ENCODE measurements at regions not wholly inside any gene's neighbourhood (a gene's known extent, or its start where the extent isn't known, plus 50 kb on each side); places are given as distances from the start of the nearest gene placed in this dataset.

GRCh38 chr16:63703612-63704011 is 1418.3 kb downstream of the CDH11 start:
- H3K4me2 ChIP-seq (ENCODE audit: low read length) = no peak overlapping the region
- H3K9me2 ChIP-seq (ENCODE audit: insufficient read depth, low read length) = no peaks in the 10 kb centered on the region

GRCh38 chr16:63702981-63703590 is 1418.8 kb downstream of the CDH11 start:
- Histone ChIP-seq H3K36me3 (ENCODE audit: insufficient read depth, low read length) (no peaks in the 10 kb centered on the region), H3K27me3 (ENCODE audit: insufficient read depth, low read depth, low read length) (no peaks in the 10 kb centered on the region), H3K4me2 (ENCODE audit: low read length) (no peak overlapping the region), H2AFZ (ENCODE audit: low read depth, low read length) (no peak overlapping the region), H3K27ac (ENCODE audit: low read length) (no peak overlapping the region), H3K9me2 (ENCODE audit: insufficient read depth, low read length) (no peaks in the 10 kb centered on the region), H3K9ac (ENCODE audit: low read length) (no peak overlapping the region), H3K4me3 (ENCODE audit: low read length) (no peak overlapping the region), H4K20me1 (ENCODE audit: insufficient read depth) (no peaks in the 10 kb centered on the region), H3K9me3 (ENCODE audit: low read length) (no peaks in the 10 kb centered on the region), H3K79me2 (replicated peaks; ENCODE audit: insufficient read depth, low read length) (no peaks in the 10 kb centered on the region), H3F3A (ENCODE audit: insufficient read depth, low read length, poor library complexity, severe bottlenecking) (no peaks in the 10 kb centered on the region)
- no peak for TF ChIP-seq RAD21 (conservative IDR thresholded peaks at IDR 0.05)
- no peak for TF ChIP-seq SMC3 (conservative IDR thresholded peaks at IDR 0.05; ENCODE audit: poor library complexity)
- TF ChIP-seq EZH2 (IDR thresholded peaks at IDR 0.05; ENCODE audit: borderline replicate concordance, insufficient read depth, low read length, poor library complexity, severe bottlenecking) = no peak
- no peak for TF ChIP-seq TAF1 (IDR thresholded peaks at IDR 0.05; ENCODE audit: low read depth)
- TF ChIP-seq, protein P1, sequence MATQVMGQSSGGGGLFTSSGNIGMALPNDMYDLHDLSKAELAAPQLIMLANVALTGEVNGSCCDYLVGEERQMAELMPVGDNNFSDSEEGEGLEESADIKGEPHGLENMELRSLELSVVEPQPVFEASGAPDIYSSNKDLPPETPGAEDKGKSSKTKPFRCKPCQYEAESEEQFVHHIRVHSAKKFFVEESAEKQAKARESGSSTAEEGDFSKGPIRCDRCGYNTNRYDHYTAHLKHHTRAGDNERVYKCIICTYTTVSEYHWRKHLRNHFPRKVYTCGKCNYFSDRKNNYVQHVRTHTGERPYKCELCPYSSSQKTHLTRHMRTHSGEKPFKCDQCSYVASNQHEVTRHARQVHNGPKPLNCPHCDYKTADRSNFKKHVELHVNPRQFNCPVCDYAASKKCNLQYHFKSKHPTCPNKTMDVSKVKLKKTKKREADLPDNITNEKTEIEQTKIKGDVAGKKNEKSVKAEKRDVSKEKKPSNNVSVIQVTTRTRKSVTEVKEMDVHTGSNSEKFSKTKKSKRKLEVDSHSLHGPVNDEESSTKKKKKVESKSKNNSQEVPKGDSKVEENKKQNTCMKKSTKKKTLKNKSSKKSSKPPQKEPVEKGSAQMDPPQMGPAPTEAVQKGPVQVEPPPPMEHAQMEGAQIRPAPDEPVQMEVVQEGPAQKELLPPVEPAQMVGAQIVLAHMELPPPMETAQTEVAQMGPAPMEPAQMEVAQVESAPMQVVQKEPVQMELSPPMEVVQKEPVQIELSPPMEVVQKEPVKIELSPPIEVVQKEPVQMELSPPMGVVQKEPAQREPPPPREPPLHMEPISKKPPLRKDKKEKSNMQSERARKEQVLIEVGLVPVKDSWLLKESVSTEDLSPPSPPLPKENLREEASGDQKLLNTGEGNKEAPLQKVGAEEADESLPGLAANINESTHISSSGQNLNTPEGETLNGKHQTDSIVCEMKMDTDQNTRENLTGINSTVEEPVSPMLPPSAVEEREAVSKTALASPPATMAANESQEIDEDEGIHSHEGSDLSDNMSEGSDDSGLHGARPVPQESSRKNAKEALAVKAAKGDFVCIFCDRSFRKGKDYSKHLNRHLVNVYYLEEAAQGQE (IDR thresholded peaks at IDR 0.05; ENCODE audit: borderline replicate concordance) = no peak
- TF ChIP-seq CTCF (IDR thresholded peaks at IDR 0.05; ENCODE audit: poor library complexity, severe bottlenecking) = no peak

More at GRCh38 chr16:63703612-63704011, 1418.3 kb downstream of the CDH11 start:
- Histone ChIP-seq H3K9ac (ENCODE audit: low read length) (no peak overlapping the region), H3K9me3 (ENCODE audit: low read length) (no peaks in the 10 kb centered on the region), H2AFZ (ENCODE audit: low read depth, low read length) (no peak overlapping the region), H3K36me3 (ENCODE audit: insufficient read depth, low read length) (no peaks in the 10 kb centered on the region), H3K4me3 (ENCODE audit: low read length) (no peak overlapping the region), H3K79me2 (replicated peaks; ENCODE audit: insufficient read depth, low read length) (no peaks in the 10 kb centered on the region), H4K20me1 (ENCODE audit: insufficient read depth) (no peaks in the 10 kb centered on the region), H3F3A (ENCODE audit: insufficient read depth, low read length, poor library complexity, severe bottlenecking) (no peaks in the 10 kb centered on the region), H3K27me3 (ENCODE audit: insufficient read depth, low read depth, low read length) (no peaks in the 10 kb centered on the region), H3K27ac (ENCODE audit: low read length) (no peak overlapping the region)
- TF ChIP-seq, protein P1 (IDR thresholded peaks at IDR 0.05; ENCODE audit: borderline replicate concordance) = no peak
- TF ChIP-seq MXI1 (conservative IDR thresholded peaks at IDR 0.05; ENCODE audit: poor library complexity, severe bottlenecking) (no peak), POLR2AphosphoS5 (IDR thresholded peaks at IDR 0.05) (no peak), TAF1 (IDR thresholded peaks at IDR 0.05; ENCODE audit: low read depth) (no peak), RAD21 (conservative IDR thresholded peaks at IDR 0.05) (no peak), SMC3 (conservative IDR thresholded peaks at IDR 0.05; ENCODE audit: poor library complexity) (no peak), EZH2 (IDR thresholded peaks at IDR 0.05; ENCODE audit: borderline replicate concordance, insufficient read depth, low read length, poor library complexity, severe bottlenecking) (no peak), EP300 (conservative IDR thresholded peaks at IDR 0.05; ENCODE audit: poor library complexity, severe bottlenecking) (no peak), CTCF (IDR thresholded peaks at IDR 0.05; ENCODE audit: poor library complexity, severe bottlenecking) (no peak)
